HEK293 (cell line): ENCODE measurements at regions not wholly inside any gene's neighbourhood (a gene's known extent, or its start where the extent isn't known, plus 50 kb on each side); places are given as distances from the start of the nearest gene placed in this dataset.

Source experiments
- ZNF521 ChIP-seq: fragments of 450-650 bp; formaldehyde crosslinking; IDR thresholded peaks from 2 replicates; pipeline ENCODE4 v1.5.1; 2017; ENCODE audit warnings: missing biosample characterization, mild to moderate bottlenecking, missing genetic modification characterization
- TF ChIP-seq, protein P1 (sequence below): fragments of 450-650 bp; IDR thresholded peaks from 2 replicates; pipeline ENCODE4 v1.5.1; 2018; ENCODE audit warnings: missing biosample characterization, mild to moderate bottlenecking, missing genetic modification characterization
- TF ChIP-seq, protein P2 (sequence below): fragments of 450-650 bp; formaldehyde crosslinking; IDR thresholded peaks from 2 replicates; pipeline ENCODE4 v1.5.1; 2016; ENCODE audit warnings: missing biosample characterization, missing genetic modification characterization
- TF ChIP-seq, protein P3 (sequence below): fragments of 450-650 bp; formaldehyde crosslinking; IDR thresholded peaks from 2 replicates; pipeline ENCODE4 v1.5.1; 2016; ENCODE audit warnings: missing biosample characterization, missing genetic modification characterization

DNA sequence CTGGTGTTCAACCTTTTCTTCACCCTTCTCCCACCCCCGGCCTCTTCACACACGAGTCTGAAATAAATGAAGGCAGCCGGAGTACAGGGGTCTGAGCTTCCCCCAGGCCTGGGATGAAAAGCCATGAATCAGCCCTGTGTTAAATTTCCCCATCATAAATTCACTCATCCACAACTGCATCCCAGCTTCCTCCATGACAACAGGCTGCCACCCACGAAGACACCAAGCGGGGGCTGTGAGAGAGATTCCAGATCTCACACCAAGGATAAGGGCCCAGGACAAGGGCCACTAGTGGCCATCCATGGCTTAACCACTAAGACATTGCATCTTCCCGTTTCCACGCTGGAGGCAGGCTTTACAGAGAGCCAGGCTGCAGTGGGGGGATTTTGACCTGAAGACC lies 93.9 kb upstream of the NCOR2 start:
- TF ChIP-seq, protein P1, sequence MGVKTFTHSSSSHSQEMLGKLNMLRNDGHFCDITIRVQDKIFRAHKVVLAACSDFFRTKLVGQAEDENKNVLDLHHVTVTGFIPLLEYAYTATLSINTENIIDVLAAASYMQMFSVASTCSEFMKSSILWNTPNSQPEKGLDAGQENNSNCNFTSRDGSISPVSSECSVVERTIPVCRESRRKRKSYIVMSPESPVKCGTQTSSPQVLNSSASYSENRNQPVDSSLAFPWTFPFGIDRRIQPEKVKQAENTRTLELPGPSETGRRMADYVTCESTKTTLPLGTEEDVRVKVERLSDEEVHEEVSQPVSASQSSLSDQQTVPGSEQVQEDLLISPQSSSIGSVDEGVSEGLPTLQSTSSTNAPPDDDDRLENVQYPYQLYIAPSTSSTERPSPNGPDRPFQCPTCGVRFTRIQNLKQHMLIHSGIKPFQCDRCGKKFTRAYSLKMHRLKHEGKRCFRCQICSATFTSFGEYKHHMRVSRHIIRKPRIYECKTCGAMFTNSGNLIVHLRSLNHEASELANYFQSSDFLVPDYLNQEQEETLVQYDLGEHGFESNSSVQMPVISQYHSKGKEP (tag by site-specific recombination) = no peak
- TF ChIP-seq, protein P2, sequence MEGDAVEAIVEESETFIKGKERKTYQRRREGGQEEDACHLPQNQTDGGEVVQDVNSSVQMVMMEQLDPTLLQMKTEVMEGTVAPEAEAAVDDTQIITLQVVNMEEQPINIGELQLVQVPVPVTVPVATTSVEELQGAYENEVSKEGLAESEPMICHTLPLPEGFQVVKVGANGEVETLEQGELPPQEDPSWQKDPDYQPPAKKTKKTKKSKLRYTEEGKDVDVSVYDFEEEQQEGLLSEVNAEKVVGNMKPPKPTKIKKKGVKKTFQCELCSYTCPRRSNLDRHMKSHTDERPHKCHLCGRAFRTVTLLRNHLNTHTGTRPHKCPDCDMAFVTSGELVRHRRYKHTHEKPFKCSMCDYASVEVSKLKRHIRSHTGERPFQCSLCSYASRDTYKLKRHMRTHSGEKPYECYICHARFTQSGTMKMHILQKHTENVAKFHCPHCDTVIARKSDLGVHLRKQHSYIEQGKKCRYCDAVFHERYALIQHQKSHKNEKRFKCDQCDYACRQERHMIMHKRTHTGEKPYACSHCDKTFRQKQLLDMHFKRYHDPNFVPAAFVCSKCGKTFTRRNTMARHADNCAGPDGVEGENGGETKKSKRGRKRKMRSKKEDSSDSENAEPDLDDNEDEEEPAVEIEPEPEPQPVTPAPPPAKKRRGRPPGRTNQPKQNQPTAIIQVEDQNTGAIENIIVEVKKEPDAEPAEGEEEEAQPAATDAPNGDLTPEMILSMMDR (tag by site-specific recombination) = no peak
- no peak for TF ChIP-seq ZNF521
- TF ChIP-seq, protein P3, sequence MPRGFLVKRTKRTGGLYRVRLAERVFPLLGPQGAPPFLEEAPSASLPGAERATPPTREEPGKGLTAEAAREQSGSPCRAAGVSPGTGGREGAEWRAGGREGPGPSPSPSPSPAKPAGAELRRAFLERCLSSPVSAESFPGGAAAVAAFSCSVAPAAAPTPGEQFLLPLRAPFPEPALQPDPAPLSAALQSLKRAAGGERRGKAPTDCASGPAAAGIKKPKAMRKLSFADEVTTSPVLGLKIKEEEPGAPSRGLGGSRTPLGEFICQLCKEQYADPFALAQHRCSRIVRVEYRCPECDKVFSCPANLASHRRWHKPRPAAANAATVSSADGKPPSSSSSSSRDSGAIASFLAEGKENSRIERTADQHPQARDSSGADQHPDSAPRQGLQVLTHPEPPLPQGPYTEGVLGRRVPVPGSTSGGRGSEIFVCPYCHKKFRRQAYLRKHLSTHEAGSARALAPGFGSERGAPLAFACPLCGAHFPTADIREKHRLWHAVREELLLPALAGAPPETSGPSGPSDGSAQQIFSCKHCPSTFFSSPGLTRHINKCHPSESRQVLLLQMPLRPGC (tag by site-specific recombination) = no peak
